Fibroblast of lung (primary cell): ENCODE measurements at regions not wholly inside any gene's neighbourhood (a gene's known extent, or its start where the extent isn't known, plus 50 kb on each side); places are given as distances from the start of the nearest gene placed in this dataset.

Experiments used
- EZH2 ChIP-seq: IDR thresholded peaks from 2 replicates; pipeline ENCODE4 v1.5.1; 2012; ENCODE audit warnings: low read length, control low read depth, mild to moderate bottlenecking; ENCODE audit errors: missing control alignments
- TF ChIP-seq, protein P1 (sequence below), 2 donors: IDR thresholded peaks in 1 of 2; conservative IDR thresholded peaks in 1 of 2; 1 replicate in 1 of 2; 2 replicates in 1 of 2; pipeline ENCODE4 v1.5.1; 2011 to 2012; ENCODE audit warnings: low read length in 2 of 2, control low read depth in 1 of 2, inconsistent platforms in 1 of 2, low read depth in 1 of 2, mild to moderate bottlenecking in 1 of 2

DNA sequence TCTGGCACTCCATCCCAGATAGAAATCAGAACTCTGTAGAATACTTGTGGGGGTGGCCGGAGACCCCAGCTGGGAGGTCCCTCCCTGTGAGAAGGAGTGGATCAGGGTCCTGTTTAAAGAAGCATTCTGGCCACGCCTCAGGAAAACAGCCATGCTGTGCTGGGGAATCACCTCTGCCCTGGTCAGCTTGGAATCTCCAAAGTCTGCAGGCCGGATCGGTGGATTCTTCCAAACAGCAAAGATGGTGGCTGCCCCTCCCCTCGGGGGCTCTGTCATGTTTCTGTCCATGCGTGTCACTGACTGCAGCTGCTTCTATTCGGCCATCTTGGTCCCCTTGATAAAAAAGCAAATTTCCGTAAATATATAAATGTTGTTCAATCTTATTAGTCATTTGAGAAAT lies 365.9 kb downstream of the JRKL start:
- TF ChIP-seq, protein P1, sequence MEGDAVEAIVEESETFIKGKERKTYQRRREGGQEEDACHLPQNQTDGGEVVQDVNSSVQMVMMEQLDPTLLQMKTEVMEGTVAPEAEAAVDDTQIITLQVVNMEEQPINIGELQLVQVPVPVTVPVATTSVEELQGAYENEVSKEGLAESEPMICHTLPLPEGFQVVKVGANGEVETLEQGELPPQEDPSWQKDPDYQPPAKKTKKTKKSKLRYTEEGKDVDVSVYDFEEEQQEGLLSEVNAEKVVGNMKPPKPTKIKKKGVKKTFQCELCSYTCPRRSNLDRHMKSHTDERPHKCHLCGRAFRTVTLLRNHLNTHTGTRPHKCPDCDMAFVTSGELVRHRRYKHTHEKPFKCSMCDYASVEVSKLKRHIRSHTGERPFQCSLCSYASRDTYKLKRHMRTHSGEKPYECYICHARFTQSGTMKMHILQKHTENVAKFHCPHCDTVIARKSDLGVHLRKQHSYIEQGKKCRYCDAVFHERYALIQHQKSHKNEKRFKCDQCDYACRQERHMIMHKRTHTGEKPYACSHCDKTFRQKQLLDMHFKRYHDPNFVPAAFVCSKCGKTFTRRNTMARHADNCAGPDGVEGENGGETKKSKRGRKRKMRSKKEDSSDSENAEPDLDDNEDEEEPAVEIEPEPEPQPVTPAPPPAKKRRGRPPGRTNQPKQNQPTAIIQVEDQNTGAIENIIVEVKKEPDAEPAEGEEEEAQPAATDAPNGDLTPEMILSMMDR (conservative IDR thresholded peaks at IDR 0.05 in 1 of 2, IDR thresholded peaks at IDR 0.05 in 1 of 2; ENCODE audit: low read depth in 1 of 2, low read length in 2 of 2) = no peak
- no peak for TF ChIP-seq EZH2
